ENCODE measurements at regions not wholly inside any gene's neighbourhood (a gene's known extent, or its start where the extent isn't known, plus 50 kb on each side); places are given as distances from the start of the nearest gene placed in this dataset.

GRCh38 chr2:122251566-122251965, 496.1 kb downstream of the TSN start:
- H3K27ac ChIP-seq (replicated peaks), result no peak overlapping the region
- no peak for TF ChIP-seq GABPA (IDR thresholded peaks at IDR 0.05; ENCODE audit: low read depth)
- no peak for TF ChIP-seq REST (IDR thresholded peaks at IDR 0.05; ENCODE audit: insufficient replicate concordance, low read depth)
- TF ChIP-seq CTCF (IDR thresholded peaks at IDR 0.05; ENCODE audit: insufficient read depth, low read length), result no peak
- TF ChIP-seq SPI1 (IDR thresholded peaks at IDR 0.05; ENCODE audit: borderline replicate concordance, low read depth), result no peak
- no peak for TF ChIP-seq POLR2AphosphoS5 (IDR thresholded peaks at IDR 0.05; ENCODE audit: low read depth)
- no peak for DNase-seq (ENCODE audit: low read depth in 1 of 2, low spot score in 1 of 2)
- no peak overlapping the region for H3K4me3 ChIP-seq (replicated peaks; ENCODE audit: insufficient read depth, low read length)
- H3K27me3 ChIP-seq (ENCODE audit: insufficient read depth, poor library complexity, severe bottlenecking), result no peaks in the 10 kb centered on the region

- TF ChIP-seq CTCF (IDR thresholded peaks at IDR 0.05; ENCODE audit: insufficient read depth, low read length) (no peak), REST (IDR thresholded peaks at IDR 0.05; ENCODE audit: insufficient replicate concordance, low read depth) (no peak), GABPA (IDR thresholded peaks at IDR 0.05; ENCODE audit: low read depth) (no peak), POLR2AphosphoS5 (IDR thresholded peaks at IDR 0.05; ENCODE audit: low read depth) (no peak), SPI1 (IDR thresholded peaks at IDR 0.05; ENCODE audit: borderline replicate concordance, low read depth) (no peak)
- Histone ChIP-seq H3K4me3 (replicated peaks; ENCODE audit: insufficient read depth, low read length) (no peak overlapping the region), H3K27me3 (ENCODE audit: insufficient read depth, poor library complexity, severe bottlenecking) (no peaks in the 10 kb centered on the region), H3K27ac (replicated peaks) (no peak overlapping the region)
- no peak for DNase-seq (ENCODE audit: low read depth in 1 of 2, low spot score in 1 of 2)
Observed at GRCh38 chr2:122255924-122256323, 500.5 kb downstream of the TSN start.

GRCh38 chr2:122261911-122262310, 506.5 kb downstream of the TSN start:
- Histone ChIP-seq H3K27me3 (ENCODE audit: insufficient read depth, poor library complexity, severe bottlenecking) (no peaks in the 10 kb centered on the region), H3K4me3 (replicated peaks; ENCODE audit: insufficient read depth, low read length) (no peak overlapping the region), H3K27ac (replicated peaks) (no peak overlapping the region)
- TF ChIP-seq POLR2AphosphoS5 (IDR thresholded peaks at IDR 0.05; ENCODE audit: low read depth) (no peak), SPI1 (IDR thresholded peaks at IDR 0.05; ENCODE audit: borderline replicate concordance, low read depth) (no peak), CTCF (IDR thresholded peaks at IDR 0.05; ENCODE audit: insufficient read depth, low read length) (no peak), GABPA (IDR thresholded peaks at IDR 0.05; ENCODE audit: low read depth) (no peak), REST (IDR thresholded peaks at IDR 0.05; ENCODE audit: insufficient replicate concordance, low read depth) (no peak)
- DNase-seq (ENCODE audit: low read depth in 1 of 2, low spot score in 1 of 2), result no peak

All from HL-60 (cell line).